IMR-90 (cell line): ENCODE measurements at regions not wholly inside any gene's neighbourhood (a gene's known extent, or its start where the extent isn't known, plus 50 kb on each side); places are given as distances from the start of the nearest gene placed in this dataset.

Experiments
- CEBPB ChIP-seq: IDR thresholded peaks from 2 replicates; pipeline ENCODE4 v1.6.1; 2012; ENCODE audit warnings: low read depth, low read length, improper control_type of control experiment
- FOS ChIP-seq: fragments of 150-350 bp; IDR thresholded peaks from 2 replicates; pipeline ENCODE4 v1.6.1; 2016; ENCODE audit warnings: low read depth, low read length
- POLR2A ChIP-seq: IDR thresholded peaks from 2 replicates; pipeline ENCODE4 v1.6.1; 2012; ENCODE audit warnings: mild to moderate bottlenecking, low read depth, low read length
- RCOR1 ChIP-seq: IDR thresholded peaks from 2 replicates; pipeline ENCODE4 v1.6.1; 2012; ENCODE audit warnings: mild to moderate bottlenecking, low read length, improper control_type of control experiment; ENCODE audit not compliant: insufficient replicate concordance
- SMC3 ChIP-seq: fragments of 150-350 bp; IDR thresholded peaks from 2 replicates; pipeline ENCODE4 v1.6.1; 2016; ENCODE audit warnings: low read depth, mild to moderate bottlenecking, antibody characterized with exemption, low read length, moderate library complexity
- TF ChIP-seq, protein P1 (sequence below): conservative IDR thresholded peaks from 2 replicates; pipeline ENCODE4 v1.5.1; 2012; ENCODE audit warnings: mild to moderate bottlenecking, low read depth, low read length, improper control_type of control experiment
- TF ChIP-seq, protein P2 (sequence below): fragments of 150-350 bp; IDR thresholded peaks from 2 replicates; pipeline ENCODE4 v1.6.1; 2016; ENCODE audit warnings: low read depth, mild to moderate bottlenecking, low read length, moderate library complexity, borderline replicate concordance
- TF ChIP-seq, protein P3 (sequence below): fragments of 150-350 bp; IDR thresholded peaks from 2 replicates; pipeline ENCODE4 v1.6.1; 2017; ENCODE audit warnings: mild to moderate bottlenecking, antibody characterized with exemption, low read length, low read depth

DNA sequence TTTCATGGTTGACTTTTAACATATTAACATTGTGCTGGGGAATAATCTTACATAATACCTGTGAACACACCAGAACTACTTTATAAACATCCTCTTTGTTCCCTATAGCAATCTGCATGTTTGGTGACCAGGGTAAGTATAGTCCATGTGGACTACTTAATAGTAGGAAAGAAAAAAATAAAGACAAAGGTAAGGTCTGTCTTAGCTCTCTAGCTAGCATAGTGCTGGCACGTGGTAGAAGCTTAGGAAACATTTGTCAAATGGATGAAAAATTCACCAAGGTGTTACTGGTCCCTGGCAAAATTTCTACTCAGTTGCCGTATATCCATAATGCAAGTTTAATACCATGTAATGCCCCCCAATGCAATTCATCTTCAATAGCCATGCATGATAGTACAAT, 78.6 kb upstream of the ABCA1 start:
- TF ChIP-seq, protein P1, sequence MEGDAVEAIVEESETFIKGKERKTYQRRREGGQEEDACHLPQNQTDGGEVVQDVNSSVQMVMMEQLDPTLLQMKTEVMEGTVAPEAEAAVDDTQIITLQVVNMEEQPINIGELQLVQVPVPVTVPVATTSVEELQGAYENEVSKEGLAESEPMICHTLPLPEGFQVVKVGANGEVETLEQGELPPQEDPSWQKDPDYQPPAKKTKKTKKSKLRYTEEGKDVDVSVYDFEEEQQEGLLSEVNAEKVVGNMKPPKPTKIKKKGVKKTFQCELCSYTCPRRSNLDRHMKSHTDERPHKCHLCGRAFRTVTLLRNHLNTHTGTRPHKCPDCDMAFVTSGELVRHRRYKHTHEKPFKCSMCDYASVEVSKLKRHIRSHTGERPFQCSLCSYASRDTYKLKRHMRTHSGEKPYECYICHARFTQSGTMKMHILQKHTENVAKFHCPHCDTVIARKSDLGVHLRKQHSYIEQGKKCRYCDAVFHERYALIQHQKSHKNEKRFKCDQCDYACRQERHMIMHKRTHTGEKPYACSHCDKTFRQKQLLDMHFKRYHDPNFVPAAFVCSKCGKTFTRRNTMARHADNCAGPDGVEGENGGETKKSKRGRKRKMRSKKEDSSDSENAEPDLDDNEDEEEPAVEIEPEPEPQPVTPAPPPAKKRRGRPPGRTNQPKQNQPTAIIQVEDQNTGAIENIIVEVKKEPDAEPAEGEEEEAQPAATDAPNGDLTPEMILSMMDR: no peak
- TF ChIP-seq, protein P2, sequence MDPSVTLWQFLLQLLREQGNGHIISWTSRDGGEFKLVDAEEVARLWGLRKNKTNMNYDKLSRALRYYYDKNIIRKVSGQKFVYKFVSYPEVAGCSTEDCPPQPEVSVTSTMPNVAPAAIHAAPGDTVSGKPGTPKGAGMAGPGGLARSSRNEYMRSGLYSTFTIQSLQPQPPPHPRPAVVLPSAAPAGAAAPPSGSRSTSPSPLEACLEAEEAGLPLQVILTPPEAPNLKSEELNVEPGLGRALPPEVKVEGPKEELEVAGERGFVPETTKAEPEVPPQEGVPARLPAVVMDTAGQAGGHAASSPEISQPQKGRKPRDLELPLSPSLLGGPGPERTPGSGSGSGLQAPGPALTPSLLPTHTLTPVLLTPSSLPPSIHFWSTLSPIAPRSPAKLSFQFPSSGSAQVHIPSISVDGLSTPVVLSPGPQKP: no peak
- TF ChIP-seq RCOR1 (no peak), POLR2A (no peak), SMC3 (no peak), FOS (no peak), CEBPB (no peak)
- TF ChIP-seq, protein P3, sequence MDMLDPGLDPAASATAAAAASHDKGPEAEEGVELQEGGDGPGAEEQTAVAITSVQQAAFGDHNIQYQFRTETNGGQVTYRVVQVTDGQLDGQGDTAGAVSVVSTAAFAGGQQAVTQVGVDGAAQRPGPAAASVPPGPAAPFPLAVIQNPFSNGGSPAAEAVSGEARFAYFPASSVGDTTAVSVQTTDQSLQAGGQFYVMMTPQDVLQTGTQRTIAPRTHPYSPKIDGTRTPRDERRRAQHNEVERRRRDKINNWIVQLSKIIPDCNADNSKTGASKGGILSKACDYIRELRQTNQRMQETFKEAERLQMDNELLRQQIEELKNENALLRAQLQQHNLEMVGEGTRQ: no peak
